HG03095 (cell line): ENCODE measurements at regions not wholly inside any gene's neighbourhood (a gene's known extent, or its start where the extent isn't known, plus 50 kb on each side); places are given as distances from the start of the nearest gene placed in this dataset.
"Not testable (repeated sequence)": the region's sequence is repeated elsewhere in the genome, so short reads cannot be mapped to it uniquely, and the experiment has no call there.

Experiments
- ATAC-seq: cut with Tn5 transposase; IDR thresholded peaks from one replicate; pipeline ENCODE4 v1.9.1; 2021; ENCODE audit warnings: moderate library complexity; ENCODE audit not compliant: unreplicated experiment

DNA sequence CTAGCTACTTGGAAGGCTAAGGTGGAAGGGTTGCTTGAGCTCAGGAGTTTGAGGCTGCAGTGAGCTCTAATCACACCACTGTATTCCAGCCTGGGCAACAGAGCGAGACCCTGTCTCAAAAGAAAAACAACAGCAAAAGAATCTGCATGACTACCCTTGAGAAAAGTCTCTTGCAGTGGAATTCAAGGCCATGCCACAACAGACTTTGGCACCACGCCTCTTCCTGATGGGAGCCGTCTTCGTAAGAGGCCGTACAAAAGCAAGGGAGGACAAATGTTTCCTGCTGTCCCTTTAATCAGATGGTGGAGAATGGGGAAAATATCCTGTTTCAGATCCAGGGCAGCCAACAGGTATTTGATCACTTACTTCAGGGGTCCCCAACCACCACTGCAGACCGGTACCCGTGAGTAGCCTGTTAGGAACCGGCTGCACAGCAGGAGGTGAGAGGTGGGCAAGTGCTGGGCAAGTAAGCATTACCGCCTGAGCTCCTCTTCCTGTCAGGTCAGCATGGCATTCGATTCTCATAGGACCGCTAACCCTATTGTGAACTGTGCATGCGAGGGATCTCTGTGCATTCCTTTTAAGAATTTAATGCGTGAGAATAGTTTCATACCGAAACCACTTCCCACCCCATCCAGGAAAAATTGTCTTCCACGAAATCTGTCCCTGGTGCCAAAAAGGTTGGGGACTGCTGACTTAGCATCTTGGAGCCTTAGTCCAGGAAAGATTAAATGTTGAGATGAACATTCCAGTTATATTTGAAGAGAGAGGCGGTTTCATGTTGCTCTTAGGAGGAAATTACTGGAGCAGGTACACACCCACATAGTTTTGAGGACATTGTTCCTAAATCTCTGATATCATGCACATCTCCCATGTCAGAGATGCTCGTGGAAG lies 94.4 kb upstream of the XPO1 start:
- no peak for ATAC-seq

GRCh38 chr2:61631321-61631720 lies 93.2 kb upstream of the XPO1 start:
- ATAC-seq: no peak

GRCh38 chr2:61626827-61627226 lies 88.7 kb upstream of the XPO1 start:
- no peak for ATAC-seq

- ATAC-seq: no peak
These were observed 85.6 kb upstream of the XPO1 start for GRCh38 chr2:61623747-61624146.

- ATAC-seq: no peak
These were observed 82.3 kb upstream of the XPO1 start for GRCh38 chr2:61620244-61621159.

DNA sequence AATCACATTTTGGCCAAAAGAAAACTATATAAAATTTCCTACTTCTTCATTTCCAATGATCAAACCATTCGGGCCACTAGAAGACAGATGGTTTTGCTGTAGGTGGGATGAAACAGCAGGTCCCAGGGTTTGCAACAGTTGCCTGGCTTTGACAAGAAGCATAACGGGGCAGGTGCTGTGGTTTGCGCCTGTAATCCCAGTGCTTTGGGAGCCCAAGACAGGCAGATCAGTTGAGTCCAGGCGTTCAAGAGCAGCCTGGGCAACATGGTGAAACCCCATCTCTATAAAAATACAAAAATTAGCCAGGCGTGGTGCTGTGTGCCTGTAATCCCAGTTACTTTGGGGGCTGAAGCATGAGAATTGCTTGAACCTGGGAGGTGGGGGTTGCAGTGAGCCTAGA lies 81.4 kb upstream of the XPO1 start:
- no peak for ATAC-seq

- ATAC-seq: no peak
These were observed 79.5 kb upstream of the XPO1 start for GRCh38 chr2:61617610-61618009.

- ATAC-seq: no peak
These were observed 67.1 kb upstream of the XPO1 start for GRCh38 chr2:61605245-61605644.

GRCh38 chr2:61604433-61604832 lies 66.3 kb upstream of the XPO1 start:
- ATAC-seq: no peak

- not testable (repeated sequence) for ATAC-seq
These were observed 60.5 kb upstream of the XPO1 start for GRCh38 chr2:61598515-61599156.

DNA sequence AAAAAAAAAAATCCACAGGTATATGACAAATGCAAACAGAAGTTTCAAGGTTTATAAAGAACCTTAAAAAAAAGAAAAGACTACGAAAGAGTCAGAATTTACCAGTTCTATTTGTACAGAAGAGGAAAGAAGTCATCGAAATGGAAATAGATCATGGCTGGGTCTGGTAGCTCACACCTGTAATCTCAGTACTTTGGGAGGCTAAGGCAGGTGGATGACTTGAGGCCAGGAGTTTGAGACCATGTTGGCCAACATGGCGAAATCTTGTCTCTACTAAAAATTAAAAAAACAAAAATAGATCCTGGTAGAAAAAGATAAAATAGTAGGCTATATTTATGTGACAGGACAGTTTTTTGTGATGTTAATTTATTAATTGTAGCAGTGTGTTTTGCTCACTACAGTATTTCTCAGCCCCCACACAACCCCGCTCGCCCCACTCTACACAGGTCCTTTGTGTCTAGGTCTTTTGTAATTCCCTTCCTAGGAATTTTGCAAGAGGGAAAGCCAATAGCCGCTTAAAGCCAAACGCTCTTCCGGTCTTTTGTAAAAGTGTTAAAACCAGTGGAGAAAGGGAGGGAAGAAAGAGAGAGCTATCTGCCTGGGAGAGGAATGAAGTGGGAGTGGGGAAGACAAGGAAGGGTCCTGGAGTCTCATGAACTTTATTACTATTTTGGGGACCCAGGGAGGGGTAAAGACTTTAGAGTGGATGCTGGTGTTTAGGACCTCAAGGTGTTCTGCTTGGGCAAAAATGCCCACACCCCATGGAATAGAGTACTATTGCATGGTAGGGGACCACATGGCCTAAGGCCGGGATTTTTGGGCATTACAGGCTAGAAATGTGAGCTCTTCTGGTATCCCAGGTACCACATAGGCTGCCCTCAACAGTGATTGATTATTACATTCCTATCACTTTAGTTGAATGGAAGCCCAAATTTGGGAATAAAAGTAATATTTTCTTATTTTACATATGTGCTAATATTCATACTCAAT lies 59.4 kb upstream of the XPO1 start:
- no peak for ATAC-seq

- ATAC-seq: not testable (repeated sequence)
These were observed 56.0 kb upstream of the XPO1 start for GRCh38 chr2:61594201-61594600.

DNA sequence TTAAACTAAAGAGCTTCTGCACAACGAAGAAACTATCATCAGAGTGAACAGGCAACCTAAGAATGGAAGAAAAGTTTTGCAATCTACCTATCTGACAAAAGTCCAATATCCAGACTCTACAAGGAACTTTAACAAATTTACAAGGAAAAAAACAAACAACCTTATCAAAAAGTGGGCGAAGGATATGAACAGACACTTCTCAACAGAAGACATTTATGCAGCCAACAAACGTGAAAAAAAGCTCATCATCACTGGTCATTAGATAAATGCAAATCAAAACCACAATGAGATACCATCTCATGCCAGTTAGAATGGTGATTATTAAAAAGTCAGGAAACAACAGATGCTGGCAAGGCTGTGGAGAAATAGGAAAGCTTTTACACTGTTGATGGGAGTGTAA lies 55.5 kb upstream of the XPO1 start:
- not testable (repeated sequence) for ATAC-seq

GRCh38 chr2:61590214-61590613 lies 52.1 kb upstream of the XPO1 start:
- no peak for ATAC-seq

GRCh38 chr2:61588566-61588965 lies 50.4 kb upstream of the XPO1 start:
- no peak for ATAC-seq
